GM10248 (cell line): ENCODE measurements at regions not wholly inside any gene's neighbourhood (a gene's known extent, or its start where the extent isn't known, plus 50 kb on each side); places are given as distances from the start of the nearest gene placed in this dataset.

ENCODE experiments used
- CTCF ChIA-PET: fragments of 300-600 bp; sonication (Branson Sonifier 250); formaldehyde crosslinking; extraction: SDS; loops from one replicate; lab custom pipeline; 2021; ENCODE audit warnings: antibody characterized with exemption; lab: Yijun Ruan, JAX
- POLR2A ChIA-PET: fragments of 350-650 bp; sonication (Branson Sonifier 250); formaldehyde crosslinking; extraction: SDS; loops from one replicate; lab custom pipeline; 2020; ENCODE audit warnings: antibody characterized with exemption; lab: Yijun Ruan, JAX
- DNase-seq: peaks from one replicate; pipeline ENCODE4 v3.0.0; 2012; ENCODE audit errors: extremely low spot score
- CTCF ChIP-seq: IDR thresholded peaks from 2 replicates; pipeline ENCODE4 v1.5.1; 2012; ENCODE audit warnings: mild to moderate bottlenecking, low read depth; ENCODE audit errors: extremely low read depth, missing control alignments, control extremely low read depth

DNA sequence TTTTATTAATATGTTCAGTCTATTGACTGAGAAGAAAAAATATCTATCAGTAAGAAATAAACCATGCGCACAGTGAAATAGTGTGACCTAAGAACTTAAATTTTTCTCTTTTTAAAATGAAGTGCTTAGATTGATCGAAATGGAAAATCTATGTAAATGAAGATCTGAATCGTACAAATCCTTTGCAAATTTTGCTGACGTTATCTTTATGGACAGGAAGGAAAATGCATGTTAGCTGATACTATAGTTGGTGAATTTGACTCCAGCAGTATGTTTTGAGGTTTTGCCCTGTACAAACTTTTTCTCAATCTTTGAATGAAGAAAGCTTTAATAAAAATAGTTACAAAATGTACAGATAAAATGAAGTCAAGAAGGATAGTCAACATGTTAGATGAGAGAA is 82.9 kb downstream of the NRN1 start:
- CTCF ChIA-PET: no interaction called here
- POLR2A ChIA-PET: no interaction called here
- no peak for TF ChIP-seq CTCF
- no peak for DNase-seq

DNA sequence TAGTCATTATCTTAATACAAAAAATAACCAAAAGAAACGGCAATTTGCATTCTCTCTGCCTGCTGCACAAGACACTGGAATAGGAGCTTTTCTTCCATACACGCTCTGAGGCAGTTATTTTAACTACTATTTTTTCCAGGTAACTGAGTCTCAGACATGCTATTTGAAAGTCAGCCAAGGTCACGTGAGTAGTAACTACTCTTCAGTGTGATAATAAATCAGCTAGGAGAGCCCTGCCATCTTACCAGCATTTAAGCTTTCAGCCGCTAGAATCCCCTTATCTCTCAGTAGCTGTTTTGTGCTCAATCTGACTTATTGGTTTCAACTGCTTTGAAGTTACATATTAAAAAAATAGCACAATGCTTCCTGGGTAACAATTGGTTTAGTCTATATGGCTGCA is 84.5 kb downstream of the NRN1 start:
- POLR2A ChIA-PET: no interaction called here

DNA sequence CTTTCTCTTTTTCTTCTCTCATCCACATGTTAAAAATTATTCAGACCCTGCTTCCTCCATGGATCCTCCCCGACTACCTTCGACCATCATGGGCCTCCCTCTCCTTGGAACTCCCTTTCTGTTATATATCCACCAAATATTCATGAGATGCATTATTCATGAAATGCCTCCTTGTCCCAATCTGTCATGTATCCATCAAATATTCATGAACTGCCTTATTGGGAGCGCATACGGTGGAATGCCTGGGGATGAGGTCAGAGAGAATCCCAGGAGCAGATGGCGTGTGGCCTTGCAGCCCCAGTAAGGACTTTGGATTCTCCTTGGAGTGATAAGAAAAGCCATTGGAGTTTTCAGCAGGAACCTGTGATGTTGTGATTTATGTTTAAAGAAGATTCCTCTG is 97.0 kb downstream of the NRN1 start:
- ChIA-PET POLR2A (no interaction called here), CTCF (no interaction called here)
- no peak for DNase-seq
- TF ChIP-seq CTCF: no peak

More for the DNA sequence above, 84.5 kb downstream of the NRN1 start:
- TF ChIP-seq CTCF: no peak
- DNase-seq: no peak
- CTCF ChIA-PET: interaction anchor here (0.7 to 1.7 kb wide), 2 partner anchors 11 to 21 kb away, joined by 3 to 4 read pairs; no protein-coding TSS in a partner anchor

DNA sequence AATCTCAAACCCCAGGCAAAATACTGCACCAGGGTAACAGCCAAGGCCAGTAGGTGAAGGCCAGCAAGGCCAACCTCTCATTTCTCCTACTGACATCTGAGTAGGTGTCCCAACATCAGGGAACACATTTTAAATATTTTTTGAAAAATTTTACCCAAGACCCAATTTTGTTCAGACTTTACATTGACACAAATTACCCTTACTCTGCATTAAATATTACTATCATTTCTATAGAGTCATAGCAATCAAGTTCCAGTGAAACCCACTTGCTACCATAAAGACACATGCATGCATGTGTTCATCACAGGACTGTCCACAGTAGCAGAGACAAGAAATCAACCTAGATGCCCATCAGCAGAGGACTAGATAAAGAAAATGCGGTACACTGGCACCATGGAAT is 99.9 kb downstream of the NRN1 start:
- ChIA-PET POLR2A (no interaction called here), CTCF (no interaction called here)
- TF ChIP-seq CTCF: no peak

GRCh38 chr6:5906340-5906670 is 100.4 kb downstream of the NRN1 start:
- no peak for DNase-seq
- POLR2A ChIA-PET: no interaction called here
- TF ChIP-seq CTCF: no peak
- CTCF ChIA-PET: no interaction called here

More for the DNA sequence above, 99.9 kb downstream of the NRN1 start:
- DNase-seq: no peak

DNA sequence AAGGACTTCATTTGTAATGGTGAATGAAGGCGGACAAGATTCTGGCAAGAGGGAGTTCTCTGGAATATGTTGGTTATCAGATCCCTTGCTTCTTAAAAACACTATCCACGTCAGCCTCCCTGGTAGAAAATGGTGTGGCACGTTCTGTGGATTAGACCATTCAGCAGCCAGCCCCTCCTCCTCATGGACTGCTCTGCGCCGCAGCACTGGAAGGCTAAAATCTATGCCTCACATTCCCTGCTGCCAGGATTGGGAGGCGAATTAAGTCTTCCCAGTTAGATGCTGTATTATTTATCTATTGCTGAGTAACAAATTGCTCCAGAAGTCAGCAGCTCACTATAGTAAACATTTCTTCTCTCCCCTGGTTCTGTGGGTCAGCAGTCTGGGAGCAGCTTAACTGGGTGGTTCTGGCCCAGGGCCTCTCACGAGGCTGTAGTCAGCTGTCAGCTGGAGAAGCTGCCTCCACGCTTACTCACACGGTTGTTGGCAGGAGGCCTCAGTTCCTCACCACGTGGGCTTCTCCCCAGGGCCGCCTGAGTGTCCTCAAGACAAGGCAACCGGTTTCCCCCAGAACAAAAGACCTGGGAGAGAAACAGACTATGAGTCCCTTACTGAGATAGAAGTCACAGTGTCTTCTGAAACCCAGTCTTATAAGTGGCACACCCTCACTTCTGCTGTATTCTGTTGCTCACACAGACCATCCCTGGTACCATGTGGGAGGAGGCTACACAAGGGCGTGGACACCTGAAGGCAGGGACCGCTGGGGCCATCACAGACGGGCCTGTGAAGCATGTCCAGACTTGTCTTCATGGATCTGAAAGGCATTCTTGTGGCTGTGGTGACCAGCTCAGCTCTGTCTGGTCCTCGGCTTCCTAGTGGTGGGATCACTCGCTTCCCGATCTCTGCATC is 101.0 kb downstream of the NRN1 start:
- ChIA-PET CTCF (no interaction called here), POLR2A (no interaction called here)
- no peak for TF ChIP-seq CTCF
- no peak for DNase-seq
